Activated T-cell treated with anti-CD3 and anti-CD28 coated beads, Interleukin-2, amount 50 U/mL, for 72 hours (primary cell): ENCODE measurements at regions not wholly inside any gene's neighbourhood (a gene's known extent, or its start where the extent isn't known, plus 50 kb on each side); places are given as distances from the start of the nearest gene placed in this dataset.

ENCODE experiments used
- ATAC-seq, 2 donors: fragments of 150-1000 bp; cut with Tn5 transposase; replicated peaks in 1 of 2; 2 replicates each; pipeline ENCODE4 v1.10.0; 2021; ENCODE audit warnings: moderate library complexity in 2 of 2, mild to moderate bottlenecking in 1 of 2
- DNase-seq, 2 donors: peaks; one replicate each; pipeline ENCODE4 v3.0.0; 2021 to 2022; ENCODE audit warnings: mixed read lengths in 1 of 2
- H3K27ac Mint-ChIP-seq: one replicate; pipeline ENCODE4 v1.8.0; 2022; ENCODE audit warnings: mild to moderate bottlenecking, moderate library complexity, mixed read lengths
- H3K27me3 Mint-ChIP-seq: one replicate; pipeline ENCODE4 v1.8.0; 2022; ENCODE audit warnings: low read depth, mixed read lengths
- H3K36me3 Mint-ChIP-seq, 2 donors: one replicate each; pipeline ENCODE4 v1.8.0; 2022; ENCODE audit warnings: mixed read lengths in 2 of 2, mild to moderate bottlenecking in 1 of 2; ENCODE audit not compliant: insufficient read depth in 2 of 2
- H3K4me1 Mint-ChIP-seq: one replicate; pipeline ENCODE4 v1.8.0; 2022; ENCODE audit warnings: low read depth, mixed read lengths
- H3K4me3 Mint-ChIP-seq, 2 donors: one replicate each; pipeline ENCODE4 v1.8.0; 2022; ENCODE audit warnings: mild to moderate bottlenecking in 2 of 2, mixed read lengths in 2 of 2, moderate library complexity in 2 of 2
- H3K9me3 Mint-ChIP-seq, 2 donors: one replicate each; pipeline ENCODE4 v1.8.0; 2022; ENCODE audit warnings: mixed read lengths in 2 of 2

DNA sequence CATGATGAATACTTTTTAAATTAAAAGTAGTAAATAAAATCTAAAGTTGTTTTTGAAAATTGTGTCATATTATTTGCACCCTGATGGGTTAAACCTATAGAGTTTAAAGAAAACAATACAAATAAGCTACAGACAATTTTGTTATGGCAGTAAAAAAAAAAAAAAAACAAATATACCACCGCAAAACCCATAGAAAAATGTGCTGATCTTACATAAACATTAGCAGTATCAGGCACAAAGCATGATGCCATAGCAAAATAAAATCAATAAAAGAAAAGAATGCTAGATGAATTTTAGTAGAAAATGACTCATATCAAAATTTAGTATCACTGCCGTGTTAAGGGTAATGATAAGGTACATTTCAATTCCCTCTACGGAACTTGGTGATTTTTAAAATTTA, 826.0 kb downstream of the SLITRK1 start:
- no peak for ATAC-seq
- no peaks in the 10 kb centered on the region for H3K4me1 Mint-ChIP-seq
- H3K9me3 Mint-ChIP-seq, result peaks cover 1 to 3% of the 10 kb centered on the region in 2 donors
- no peak overlapping the region for H3K27ac Mint-ChIP-seq
- no peak for DNase-seq
- H3K4me3 Mint-ChIP-seq, result no peak overlapping the region
- H3K36me3 Mint-ChIP-seq, result no peaks in the 10 kb centered on the region
- no peaks in the 10 kb centered on the region for H3K27me3 Mint-ChIP-seq

DNA sequence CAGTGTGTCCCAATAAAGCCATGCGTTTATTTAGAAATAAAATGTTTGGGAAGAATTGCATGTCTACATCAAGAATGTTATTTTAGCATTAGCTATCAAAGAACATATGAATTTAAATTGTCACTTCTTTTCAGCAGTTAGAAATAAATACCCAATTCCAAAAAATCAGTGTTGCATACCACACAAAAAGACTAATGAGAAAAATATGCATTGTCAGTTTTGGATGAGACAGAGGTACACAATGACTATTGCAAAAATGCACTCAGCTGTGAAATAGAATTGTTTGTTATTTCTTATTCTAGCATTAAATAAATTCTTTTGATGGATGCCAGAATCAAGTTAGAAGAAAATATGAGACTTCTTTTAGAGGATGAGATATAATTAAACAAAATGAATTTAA, 833.9 kb downstream of the SLITRK1 start:
- DNase-seq (no peak), ATAC-seq (no peak)
- no peaks in the 10 kb centered on the region for H3K4me1 Mint-ChIP-seq
- no peaks in the 10 kb centered on the region for H3K36me3 Mint-ChIP-seq
- no peak overlapping the region for H3K27ac Mint-ChIP-seq
- no peak overlapping the region for H3K4me3 Mint-ChIP-seq
- H3K27me3 Mint-ChIP-seq, result no peaks in the 10 kb centered on the region
- peaks cover 4 to 5% of the 10 kb centered on the region in 2 donors for H3K9me3 Mint-ChIP-seq

DNA sequence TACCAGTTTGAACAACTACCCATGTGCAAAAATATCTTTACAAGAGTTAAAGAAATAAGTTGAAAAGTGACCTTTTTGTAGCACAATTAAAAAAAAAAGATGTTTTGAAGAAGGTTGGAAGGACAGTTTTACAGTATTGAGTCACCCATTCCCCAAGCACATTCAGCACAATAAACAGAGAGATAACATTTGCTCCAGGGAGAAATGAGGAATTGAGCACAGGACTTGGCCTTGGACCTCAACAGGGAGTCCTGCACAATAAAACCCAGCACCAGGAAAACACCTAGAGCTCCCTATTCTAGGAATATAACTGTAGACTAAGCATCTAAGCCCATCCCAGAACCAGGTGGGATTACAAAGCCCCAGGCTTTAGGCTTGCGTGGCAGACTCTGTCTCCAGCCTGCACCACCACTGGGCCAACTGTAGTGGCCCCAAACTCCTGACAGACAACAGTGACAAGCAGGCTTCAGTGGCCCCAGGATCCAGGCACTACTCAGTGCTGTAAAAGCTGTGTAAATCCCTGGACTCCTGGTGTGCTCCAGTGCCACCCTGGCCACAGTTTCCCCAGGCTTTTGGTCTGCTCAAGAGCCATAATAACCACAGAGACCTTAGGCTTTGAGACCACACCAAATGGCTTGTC, 857.2 kb downstream of the SLITRK1 start:
- no peak for DNase-seq
- Mint-ChIP-seq H3K36me3 (no peaks in the 10 kb centered on the region), H3K4me3 (no peak overlapping the region), H3K27ac (no peak overlapping the region), H3K9me3 (peaks cover 7 to 14% of the 10 kb centered on the region in 2 donors), H3K27me3 (no peaks in the 10 kb centered on the region), H3K4me1 (no peaks in the 10 kb centered on the region)
- no peak for ATAC-seq

DNA sequence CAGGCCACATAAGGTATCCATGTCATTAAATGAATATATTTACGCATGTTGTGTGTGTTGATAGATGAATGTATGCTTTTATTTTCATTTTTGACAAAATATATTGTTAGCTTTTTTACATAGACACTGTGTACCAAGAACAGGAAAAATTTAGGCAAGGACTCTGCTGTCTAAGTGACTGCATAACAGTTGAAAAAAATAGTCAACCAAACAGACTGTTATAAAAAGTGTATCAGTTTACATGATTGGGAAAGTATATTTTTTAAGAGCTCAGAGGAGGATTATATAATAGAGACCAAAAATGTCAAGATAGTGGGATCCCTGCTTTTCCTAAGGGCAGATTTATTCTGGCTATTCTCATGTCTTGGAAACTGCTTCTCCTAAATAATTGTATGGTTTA, 858.0 kb downstream of the SLITRK1 start:
- ATAC-seq (no peak), DNase-seq (no peak)
- Mint-ChIP-seq H3K27ac (no peak overlapping the region), H3K27me3 (no peaks in the 10 kb centered on the region), H3K36me3 (no peaks in the 10 kb centered on the region), H3K4me1 (no peaks in the 10 kb centered on the region), H3K9me3 (peaks cover 5 to 12% of the 10 kb centered on the region in 2 donors), H3K4me3 (no peak overlapping the region)

DNA sequence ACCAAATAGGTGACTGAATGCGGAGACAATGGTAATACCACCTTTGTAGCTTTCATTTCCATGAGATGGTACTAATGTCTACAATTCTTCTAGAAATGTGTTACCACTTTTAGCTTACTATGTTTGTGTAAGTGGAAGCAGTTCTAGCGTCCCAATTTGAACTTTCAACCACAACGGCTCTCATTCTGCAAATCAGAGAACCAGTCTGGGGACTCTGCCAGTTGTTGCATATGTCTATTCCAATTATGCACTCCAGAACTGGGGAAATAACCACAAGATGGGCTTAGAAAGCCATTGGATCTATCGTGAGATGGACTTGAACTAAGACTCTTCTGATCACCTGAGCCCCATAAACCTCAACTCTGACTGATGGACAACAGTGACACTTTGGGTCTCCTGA, 862.3 kb downstream of the SLITRK1 start:
- no peaks in the 10 kb centered on the region for H3K27me3 Mint-ChIP-seq
- H3K27ac Mint-ChIP-seq, result no peak overlapping the region
- H3K9me3 Mint-ChIP-seq, result peaks cover 1 to 9% of the 10 kb centered on the region in 2 donors
- no peak overlapping the region for H3K4me3 Mint-ChIP-seq
- H3K36me3 Mint-ChIP-seq, result no peaks in the 10 kb centered on the region
- ATAC-seq (no peak), DNase-seq (no peak)
- H3K4me1 Mint-ChIP-seq, result no peaks in the 10 kb centered on the region

DNA sequence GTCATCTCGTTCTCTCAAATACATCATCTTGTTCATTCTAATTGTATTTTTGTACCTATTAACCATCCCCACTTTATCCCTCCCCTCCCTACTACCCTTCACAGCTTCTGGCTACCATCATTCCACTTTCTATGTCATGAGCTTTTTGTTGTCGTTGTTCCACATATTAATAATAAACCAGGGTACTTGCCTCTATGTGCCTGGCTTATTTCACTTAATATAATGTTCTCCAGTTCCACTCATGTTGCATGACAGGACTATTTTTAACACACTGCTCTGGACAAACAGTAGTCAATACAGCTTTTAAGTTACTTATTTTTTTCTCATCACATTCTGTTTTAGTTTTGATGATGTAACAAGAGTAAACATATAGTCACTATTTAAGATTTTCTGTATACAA, 872.3 kb downstream of the SLITRK1 start:
- no peak for ATAC-seq
- no peak overlapping the region for H3K4me3 Mint-ChIP-seq
- no peaks in the 10 kb centered on the region for H3K27me3 Mint-ChIP-seq
- H3K36me3 Mint-ChIP-seq, result no peaks in the 10 kb centered on the region
- H3K27ac Mint-ChIP-seq, result no peak overlapping the region
- peaks cover 2 to 5% of the 10 kb centered on the region in 2 donors for H3K9me3 Mint-ChIP-seq
- no peak for DNase-seq
- H3K4me1 Mint-ChIP-seq, result no peaks in the 10 kb centered on the region

DNA sequence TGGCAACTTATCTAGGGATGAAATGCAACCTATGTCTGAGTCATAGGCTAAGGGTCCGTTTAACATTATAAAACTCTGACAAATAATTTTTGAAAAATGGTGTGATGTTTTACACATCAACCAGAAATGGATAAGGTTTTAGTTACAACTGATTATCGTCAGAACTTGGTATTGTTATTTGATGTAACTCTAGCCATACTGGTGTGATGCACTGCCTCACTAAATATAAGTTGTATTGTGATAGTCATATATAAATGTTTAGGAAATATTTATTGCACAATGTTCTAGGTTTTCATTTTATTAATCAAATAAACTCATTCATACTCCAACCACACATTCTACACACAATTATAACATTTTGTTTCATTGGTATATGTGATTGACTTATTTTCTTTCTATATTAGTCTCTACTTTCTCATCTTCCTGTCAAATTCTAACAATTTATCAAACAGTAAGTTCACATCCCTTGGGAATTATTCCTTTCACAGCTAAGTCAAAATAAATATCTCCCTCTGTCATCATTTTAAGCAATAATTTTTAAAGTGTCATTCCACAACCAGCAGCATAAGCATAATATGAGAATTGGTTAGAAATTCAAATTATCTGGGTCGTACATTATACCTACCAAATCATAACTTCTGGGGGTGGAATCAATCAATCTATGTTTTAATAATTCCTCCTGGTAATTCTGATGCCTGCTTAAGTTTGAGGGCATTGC, 873.9 kb downstream of the SLITRK1 start:
- H3K9me3 Mint-ChIP-seq, result peaks cover 2 to 8% of the 10 kb centered on the region in 2 donors

DNA sequence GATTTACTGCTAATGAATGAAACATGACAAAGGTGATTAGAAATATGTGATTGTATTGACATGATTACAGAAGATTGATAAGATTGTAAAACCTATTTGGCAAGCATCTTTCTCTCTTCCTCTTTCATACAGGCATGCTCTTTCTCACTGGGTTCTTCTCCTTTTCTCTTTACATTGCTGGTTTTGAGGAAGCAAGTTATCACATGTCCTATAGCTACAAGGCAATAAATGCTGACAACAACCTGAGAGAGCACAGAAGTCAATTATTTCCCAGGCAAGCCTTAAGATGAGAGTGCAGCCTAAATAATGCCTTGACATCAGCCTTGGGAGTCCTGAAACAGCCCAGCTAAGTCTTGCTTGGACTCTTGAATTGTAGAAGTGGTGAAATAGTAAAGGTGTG, 875.0 kb downstream of the SLITRK1 start:
- peaks cover 2 to 8% of the 10 kb centered on the region in 2 donors for H3K9me3 Mint-ChIP-seq
- H3K27me3 Mint-ChIP-seq, result no peaks in the 10 kb centered on the region
- H3K27ac Mint-ChIP-seq, result no peak overlapping the region
- H3K4me3 Mint-ChIP-seq, result no peak overlapping the region
- H3K36me3 Mint-ChIP-seq, result no peaks in the 10 kb centered on the region
- no peak for ATAC-seq
- DNase-seq, result no peak
- H3K4me1 Mint-ChIP-seq, result no peaks in the 10 kb centered on the region

More for the DNA sequence above, 873.9 kb downstream of the SLITRK1 start:
- no peak for ATAC-seq
- no peak for DNase-seq
- Mint-ChIP-seq H3K36me3 (no peaks in the 10 kb centered on the region), H3K4me1 (no peaks in the 10 kb centered on the region), H3K27ac (no peak overlapping the region), H3K27me3 (no peaks in the 10 kb centered on the region), H3K4me3 (no peak overlapping the region)

DNA sequence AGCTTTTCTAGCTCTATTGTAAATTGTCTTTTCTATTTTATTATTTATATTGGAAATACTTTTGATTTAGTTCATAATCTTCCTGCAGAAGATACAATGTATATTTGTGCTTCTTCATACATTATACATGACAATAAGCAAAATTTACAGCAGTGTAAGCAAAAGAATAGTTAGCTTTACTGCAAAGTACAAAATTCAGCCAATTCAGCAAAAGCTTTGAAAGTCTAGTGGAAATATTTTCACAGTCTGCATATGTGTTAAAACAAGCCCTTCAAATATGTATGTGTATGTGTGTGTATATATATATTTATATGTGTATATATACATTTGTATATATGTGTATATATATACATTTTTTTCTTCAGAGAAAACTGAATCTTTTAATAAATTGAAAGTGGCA, 879.1 kb downstream of the SLITRK1 start:
- no peaks in the 10 kb centered on the region for H3K36me3 Mint-ChIP-seq
- no peak overlapping the region for H3K27ac Mint-ChIP-seq
- peaks cover 7 to 11% of the 10 kb centered on the region in 2 donors for H3K9me3 Mint-ChIP-seq
- H3K4me1 Mint-ChIP-seq, result no peaks in the 10 kb centered on the region
- no peak overlapping the region for H3K4me3 Mint-ChIP-seq
- DNase-seq (no peak), ATAC-seq (no peak)
- H3K27me3 Mint-ChIP-seq, result no peaks in the 10 kb centered on the region

DNA sequence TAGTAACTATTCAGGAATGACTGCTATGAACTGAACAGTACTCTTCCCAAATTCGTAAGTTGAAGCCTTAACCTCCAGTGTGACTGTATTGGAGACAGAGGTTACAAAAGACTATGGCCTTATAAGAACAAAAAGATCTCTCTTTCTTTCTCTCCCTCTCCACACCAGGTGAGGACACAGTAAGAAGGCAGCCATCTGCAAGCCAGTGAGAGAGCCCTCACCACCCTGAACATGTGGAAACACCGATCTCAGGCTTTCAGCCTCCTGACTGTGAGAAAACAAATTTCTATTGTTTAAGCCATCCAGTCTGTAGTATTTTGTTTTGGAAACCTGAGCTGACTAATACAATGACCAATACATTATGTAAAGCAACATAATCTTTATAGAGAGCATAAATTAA, 888.9 kb downstream of the SLITRK1 start:
- no peak overlapping the region for H3K27ac Mint-ChIP-seq
- H3K27me3 Mint-ChIP-seq, result no peaks in the 10 kb centered on the region
- H3K9me3 Mint-ChIP-seq, result no peaks in the 10 kb centered on the region
- DNase-seq (no peak), ATAC-seq (no peak)
- H3K4me1 Mint-ChIP-seq, result no peaks in the 10 kb centered on the region
- peaks cover 0 to 2% of the 10 kb centered on the region in 2 donors for H3K36me3 Mint-ChIP-seq
- no peak overlapping the region for H3K4me3 Mint-ChIP-seq

DNA sequence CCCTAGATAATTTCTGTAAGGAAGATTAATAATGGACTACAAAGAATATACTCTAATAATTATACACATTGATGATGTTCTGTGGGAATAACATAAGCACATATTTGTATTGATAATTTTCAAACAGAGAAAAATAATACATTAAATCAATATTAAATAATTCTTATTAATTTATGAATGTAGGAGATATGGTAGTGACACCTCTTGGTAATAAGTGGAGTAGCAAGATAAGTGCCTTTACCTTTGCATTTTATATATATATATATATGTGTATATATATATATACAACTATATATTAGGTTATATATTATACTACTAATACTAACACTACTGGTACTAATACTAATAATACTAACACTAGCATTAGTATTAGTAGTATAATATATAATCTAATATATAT, 905.8 kb downstream of the SLITRK1 start:
- DNase-seq (no peak), ATAC-seq (no peak)
- peaks cover 2 to 8% of the 10 kb centered on the region in 2 donors for H3K9me3 Mint-ChIP-seq
- no peak overlapping the region for H3K4me3 Mint-ChIP-seq
- H3K27me3 Mint-ChIP-seq, result no peaks in the 10 kb centered on the region
- H3K36me3 Mint-ChIP-seq, result no peaks in the 10 kb centered on the region
- no peaks in the 10 kb centered on the region for H3K4me1 Mint-ChIP-seq
- no peak overlapping the region for H3K27ac Mint-ChIP-seq

DNA sequence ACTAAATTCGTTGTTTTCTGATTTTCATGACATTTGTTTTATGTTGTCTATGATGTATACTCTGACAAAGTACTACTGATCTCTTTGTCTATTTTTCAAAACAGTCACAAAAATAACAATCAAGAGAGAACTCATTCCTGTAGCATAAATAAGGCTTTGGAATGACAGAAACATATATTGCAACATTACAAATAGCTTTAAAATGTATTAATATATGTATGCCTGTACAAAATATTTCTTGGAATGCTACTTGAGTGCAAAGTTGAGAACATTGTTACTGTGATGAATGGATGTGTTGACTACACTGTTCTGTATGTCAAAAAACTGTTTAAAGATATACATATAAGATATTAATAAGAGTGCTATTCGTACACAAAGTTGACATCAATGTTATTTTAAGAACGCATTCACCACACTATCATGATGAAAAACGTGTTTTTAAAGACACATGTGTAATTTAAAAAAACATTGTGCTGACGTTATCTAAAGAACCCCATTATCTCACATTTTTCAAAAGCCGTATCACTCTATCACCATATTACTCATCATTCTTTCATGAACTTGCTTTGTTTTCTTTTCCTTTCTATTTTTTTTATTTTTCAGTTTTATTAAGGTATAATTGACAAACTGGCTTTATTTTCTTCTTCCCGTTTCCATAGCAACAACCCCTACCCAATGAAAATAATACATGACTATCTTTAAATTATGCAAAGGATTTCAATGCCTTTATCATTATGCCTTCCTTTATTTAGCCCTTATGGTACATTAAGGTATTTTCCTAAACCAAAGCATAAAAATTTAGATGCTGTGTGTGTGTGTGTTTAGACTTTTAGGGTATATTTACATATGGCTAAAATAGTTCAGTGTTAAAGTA, 918.8 kb downstream of the SLITRK1 start:
- no peak for DNase-seq
- Mint-ChIP-seq H3K27me3 (no peaks in the 10 kb centered on the region), H3K4me3 (no peak overlapping the region), H3K4me1 (no peaks in the 10 kb centered on the region), H3K27ac (no peak overlapping the region), H3K36me3 (no peaks in the 10 kb centered on the region), H3K9me3 (peaks cover 4 to 6% of the 10 kb centered on the region in 2 donors)
- ATAC-seq, result no peak

DNA sequence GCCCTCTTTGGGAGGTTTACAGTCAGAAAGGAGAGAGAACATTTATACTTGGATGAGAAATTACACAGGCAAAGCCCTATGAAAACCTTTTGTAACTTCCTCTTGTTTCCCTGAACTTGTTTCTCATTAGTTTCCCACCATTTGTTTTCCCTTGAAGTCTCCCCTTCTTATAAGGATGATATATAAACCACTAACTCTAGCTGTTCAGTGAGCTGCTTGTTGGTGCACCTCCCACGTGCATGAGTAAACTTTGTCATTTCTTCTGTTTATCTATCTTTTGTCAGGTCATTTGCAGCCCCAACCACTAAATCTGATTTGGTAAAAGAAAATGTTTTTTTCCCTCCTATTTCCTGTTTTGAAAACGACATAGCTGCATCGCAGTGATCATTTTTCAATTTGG, 919.9 kb downstream of the SLITRK1 start:
- no peaks in the 10 kb centered on the region for H3K36me3 Mint-ChIP-seq
- H3K27me3 Mint-ChIP-seq, result no peaks in the 10 kb centered on the region
- peaks cover 2 to 11% of the 10 kb centered on the region in 2 donors for H3K9me3 Mint-ChIP-seq
- no peak overlapping the region for H3K27ac Mint-ChIP-seq
- H3K4me1 Mint-ChIP-seq, result no peaks in the 10 kb centered on the region
- no peak overlapping the region for H3K4me3 Mint-ChIP-seq
- no peak for DNase-seq
- ATAC-seq, result no peak
